CD4-positive, CD25-positive, alpha-beta regulatory T cell (primary cell): ENCODE measurements at regions not wholly inside any gene's neighbourhood (a gene's known extent, or its start where the extent isn't known, plus 50 kb on each side); places are given as distances from the start of the nearest gene placed in this dataset.
"Not testable (repeated sequence)": the region's sequence is repeated elsewhere in the genome, so short reads cannot be mapped to it uniquely, and the experiment has no call there.

Experiments
- ATAC-seq, 2 donors: fragments of 150-1000 bp; cut with Tn5 transposase; one replicate each; pipeline ENCODE4 v1.10.0; 2021; ENCODE audit warnings: low read depth in 2 of 2, moderate number of reproducible peaks in 2 of 2, moderate library complexity in 1 of 2
- DNase-seq, 3 donors: peaks; one replicate each; pipeline versions ENCODE4 v3.0.0 to v3.0.0-alpha.2; 2012 to 2022; ENCODE audit warnings: mixed read lengths in 1 of 3
- H3K27ac ChIP-seq: one replicate; pipeline ENCODE4 v1.7.0; 2013; ENCODE audit warnings: mild to moderate bottlenecking, low read length; ENCODE audit not compliant: insufficient read depth, poor library complexity, severe bottlenecking
- H3K27me3 ChIP-seq: one replicate; pipeline ENCODE4 v1.7.0; 2013; ENCODE audit warnings: low read length; ENCODE audit not compliant: control insufficient read depth, insufficient read depth
- H3K36me3 ChIP-seq: one replicate; pipeline ENCODE4 v1.7.0; 2013; ENCODE audit warnings: mild to moderate bottlenecking, low read length, moderate library complexity; ENCODE audit not compliant: control insufficient read depth, insufficient read depth
- H3K4me1 ChIP-seq: 2 replicates; pipeline ENCODE4 v1.7.0; 2013; ENCODE audit warnings: mild to moderate bottlenecking, low read length; ENCODE audit not compliant: insufficient read depth, control insufficient read depth, poor library complexity, severe bottlenecking
- H3K4me3 ChIP-seq: one replicate; pipeline ENCODE4 v1.7.0; 2013; ENCODE audit warnings: low read depth, mild to moderate bottlenecking, low read length, moderate library complexity
- H3K9me3 ChIP-seq, 2 experiments: 1 replicate in 1 of 2; 2 replicates in 1 of 2; pipeline ENCODE4 v1.7.0; 2013; ENCODE audit warnings: low read length in 2 of 2, mild to moderate bottlenecking in 1 of 2, moderate library complexity in 1 of 2; ENCODE audit not compliant: control insufficient read depth in 2 of 2
- H3K27ac Mint-ChIP-seq, 3 donors: one replicate each; pipeline ENCODE4 v1.8.0; 2020 to 2022; ENCODE audit warnings: mild to moderate bottlenecking in 3 of 3, mixed read lengths in 3 of 3, moderate library complexity in 2 of 3
- H3K27me3 Mint-ChIP-seq: one replicate; pipeline ENCODE4 v1.8.0; 2022; ENCODE audit warnings: mild to moderate bottlenecking, mixed read lengths
- H3K36me3 Mint-ChIP-seq: one replicate; pipeline ENCODE4 v1.8.0; 2020; ENCODE audit warnings: mixed read lengths
- H3K4me1 Mint-ChIP-seq, 4 donors: one replicate each; pipeline ENCODE4 v1.8.0; 2020 to 2022; ENCODE audit warnings: mixed read lengths in 4 of 4, mild to moderate bottlenecking in 1 of 4
- H3K4me3 Mint-ChIP-seq, 4 donors: one replicate each; pipeline ENCODE4 v1.8.0; 2020 to 2022; ENCODE audit warnings: mild to moderate bottlenecking in 4 of 4, mixed read lengths in 4 of 4, moderate library complexity in 3 of 4
- H3K9me3 Mint-ChIP-seq, 7 donors: one replicate each; pipeline ENCODE4 v1.8.0; 2020 to 2022; ENCODE audit warnings: mixed read lengths in 7 of 7, mild to moderate bottlenecking in 3 of 7, moderate library complexity in 2 of 7

- DNase-seq (no peak), ATAC-seq (no peak)
- H3K4me1 ChIP-seq: no peaks in the 10 kb centered on the region
- no peaks in the 10 kb centered on the region for H3K4me1 Mint-ChIP-seq
- peaks cover 0 to 1% (median 0%) of the 10 kb centered on the region in 7 donors for H3K9me3 Mint-ChIP-seq
- H3K27me3 ChIP-seq: no peaks in the 10 kb centered on the region
- H3K36me3 ChIP-seq: no peaks in the 10 kb centered on the region
- no peak overlapping the region for H3K27ac Mint-ChIP-seq
- no peak overlapping the region for H3K4me3 Mint-ChIP-seq
- no peaks in the 10 kb centered on the region for H3K9me3 ChIP-seq
- H3K27me3 Mint-ChIP-seq: no peaks in the 10 kb centered on the region
- no peak overlapping the region for H3K27ac ChIP-seq
- H3K4me3 ChIP-seq: no peak overlapping the region
- H3K36me3 Mint-ChIP-seq: no peaks in the 10 kb centered on the region
Observed at GRCh38 chr9:30329431-30329830, 2055.0 kb upstream of the ACO1 start.

- Mint-ChIP-seq H3K27me3 (no peaks in the 10 kb centered on the region), H3K36me3 (no peaks in the 10 kb centered on the region), H3K4me3 (no peak overlapping the region), H3K27ac (no peak overlapping the region), H3K4me1 (no peaks in the 10 kb centered on the region), H3K9me3 (peaks cover 0 to 10% (median 6%) of the 10 kb centered on the region in 7 donors)
- H3K4me3 ChIP-seq: no peak overlapping the region
- no peaks in the 10 kb centered on the region for H3K36me3 ChIP-seq
- no peaks in the 10 kb centered on the region for H3K27me3 ChIP-seq
- ATAC-seq (no peak), DNase-seq (no peak)
- no peak overlapping the region for H3K27ac ChIP-seq
- no peaks in the 10 kb centered on the region for H3K9me3 ChIP-seq
- H3K4me1 ChIP-seq: no peaks in the 10 kb centered on the region
Observed at GRCh38 chr9:30348904-30349303, 2035.5 kb upstream of the ACO1 start.

GRCh38 chr9:30349526-30350513 is 2034.6 kb upstream of the ACO1 start:
- Mint-ChIP-seq H3K9me3 (peaks cover 0 to 9% (median 1%) of the 10 kb centered on the region in 7 donors), H3K4me3 (no peak overlapping the region)

GRCh38 chr9:30356221-30356620 is 2028.2 kb upstream of the ACO1 start:
- H3K4me3 Mint-ChIP-seq: no peak overlapping the region
- no peaks in the 10 kb centered on the region for H3K4me1 ChIP-seq
- H3K4me3 ChIP-seq: no peak overlapping the region
- no peaks in the 10 kb centered on the region for H3K4me1 Mint-ChIP-seq
- H3K27me3 Mint-ChIP-seq: no peaks in the 10 kb centered on the region
- no peak for ATAC-seq
- H3K36me3 Mint-ChIP-seq: no peaks in the 10 kb centered on the region
- H3K27me3 ChIP-seq: no peaks in the 10 kb centered on the region
- no peak overlapping the region for H3K27ac Mint-ChIP-seq
- H3K36me3 ChIP-seq: no peaks in the 10 kb centered on the region
- no peak overlapping the region for H3K27ac ChIP-seq
- no peak for DNase-seq
- H3K9me3 Mint-ChIP-seq: peaks cover 0 to 3% (median 0%) of the 10 kb centered on the region in 7 donors
- H3K9me3 ChIP-seq: no peaks in the 10 kb centered on the region

More at GRCh38 chr9:30349526-30350513, 2034.6 kb upstream of the ACO1 start:
- Mint-ChIP-seq H3K36me3 (no peaks in the 10 kb centered on the region), H3K27me3 (no peaks in the 10 kb centered on the region), H3K27ac (no peak overlapping the region), H3K4me1 (no peaks in the 10 kb centered on the region)
- H3K4me3 ChIP-seq: no peak overlapping the region
- H3K36me3 ChIP-seq: no peaks in the 10 kb centered on the region
- H3K9me3 ChIP-seq: no peaks in the 10 kb centered on the region
- ATAC-seq (no peak), DNase-seq (no peak)
- H3K27ac ChIP-seq: no peak overlapping the region
- no peaks in the 10 kb centered on the region for H3K4me1 ChIP-seq
- H3K27me3 ChIP-seq: no peaks in the 10 kb centered on the region

GRCh38 chr9:30362373-30362772 is 2022.1 kb upstream of the ACO1 start:
- Histone ChIP-seq H3K4me3 (no peak overlapping the region), H3K9me3 (no peaks in the 10 kb centered on the region), H3K27ac (no peak overlapping the region), H3K4me1 (no peaks in the 10 kb centered on the region), H3K36me3 (no peaks in the 10 kb centered on the region), H3K27me3 (no peaks in the 10 kb centered on the region)
- no peaks in the 10 kb centered on the region for H3K27me3 Mint-ChIP-seq
- no peaks in the 10 kb centered on the region for H3K36me3 Mint-ChIP-seq
- DNase-seq (no peak), ATAC-seq (no peak)
- H3K9me3 Mint-ChIP-seq: peaks cover 0 to 3% (median 0%) of the 10 kb centered on the region in 7 donors
- H3K4me3 Mint-ChIP-seq: no peak overlapping the region
- no peak overlapping the region for H3K27ac Mint-ChIP-seq
- no peaks in the 10 kb centered on the region for H3K4me1 Mint-ChIP-seq

GRCh38 chr9:30366140-30366539 is 2018.3 kb upstream of the ACO1 start:
- H3K27me3 Mint-ChIP-seq, H3K27me3 ChIP-seq, H3K4me1 Mint-ChIP-seq, H3K4me3 ChIP-seq, H3K27ac ChIP-seq, H3K4me3 Mint-ChIP-seq, ATAC-seq, H3K9me3 Mint-ChIP-seq, H3K36me3 ChIP-seq, H3K36me3 Mint-ChIP-seq, H3K27ac Mint-ChIP-seq, H3K4me1 ChIP-seq, H3K9me3 ChIP-seq, DNase-seq: not testable (repeated sequence)

- Mint-ChIP-seq H3K4me3 (no peak overlapping the region), H3K9me3 (peaks cover 0 to 4% (median 0%) of the 10 kb centered on the region in 7 donors), H3K4me1 (no peaks in the 10 kb centered on the region), H3K27ac (no peak overlapping the region), H3K27me3 (no peaks in the 10 kb centered on the region), H3K36me3 (no peaks in the 10 kb centered on the region)
- Histone ChIP-seq H3K36me3 (no peaks in the 10 kb centered on the region), H3K9me3 (peaks cover 0 to 2% of the 10 kb centered on the region in 2 experiments), H3K27ac (no peak overlapping the region), H3K4me3 (no peak overlapping the region), H3K4me1 (no peaks in the 10 kb centered on the region), H3K27me3 (no peaks in the 10 kb centered on the region)
- no peak for DNase-seq
- ATAC-seq: no peak
Observed at GRCh38 chr9:30382271-30382670, 2002.2 kb upstream of the ACO1 start.

GRCh38 chr9:30410273-30410672 is 1974.2 kb upstream of the ACO1 start:
- DNase-seq: no peak
- no peak for ATAC-seq
- Histone ChIP-seq H3K27me3 (no peaks in the 10 kb centered on the region), H3K36me3 (no peaks in the 10 kb centered on the region), H3K27ac (no peak overlapping the region), H3K4me3 (no peak overlapping the region), H3K4me1 (no peaks in the 10 kb centered on the region), H3K9me3 (peaks cover 4 to 10% of the 10 kb centered on the region in 2 experiments)
- no peak overlapping the region for H3K27ac Mint-ChIP-seq
- no peaks in the 10 kb centered on the region for H3K36me3 Mint-ChIP-seq
- H3K9me3 Mint-ChIP-seq: peaks cover 0 to 22% (median 6%) of the 10 kb centered on the region in 7 donors
- H3K4me1 Mint-ChIP-seq: no peaks in the 10 kb centered on the region
- H3K27me3 Mint-ChIP-seq: peaks cover 4% of the 10 kb centered on the region
- no peak overlapping the region for H3K4me3 Mint-ChIP-seq
